Endodermal cell (in vitro differentiated cells): ENCODE measurements at regions not wholly inside any gene's neighbourhood (a gene's known extent, or its start where the extent isn't known, plus 50 kb on each side); places are given as distances from the start of the nearest gene placed in this dataset.
"Not testable (repeated sequence)": the region's sequence is repeated elsewhere in the genome, so short reads cannot be mapped to it uniquely, and the experiment has no call there.

Source experiments
- DNase-seq: peaks from one replicate; pipeline ENCODE4 v3.0.0-alpha.2; 2017
- H3K27ac ChIP-seq: 2 replicates; pipeline ENCODE4 v1.5.1; 2013; ENCODE audit warnings: mild to moderate bottlenecking, low read depth, low read length, moderate library complexity
- H3K27me3 ChIP-seq: 2 replicates; pipeline ENCODE4 v1.6.1; 2013; ENCODE audit warnings: mild to moderate bottlenecking, low read length, moderate library complexity; ENCODE audit not compliant: insufficient read depth, control insufficient read depth, poor library complexity, severe bottlenecking
- H3K36me3 ChIP-seq: 2 replicates; pipeline ENCODE4 v1.7.0; 2013; ENCODE audit warnings: mild to moderate bottlenecking, low read length, moderate library complexity; ENCODE audit not compliant: control insufficient read depth, insufficient read depth
- H3K4me1 ChIP-seq: one replicate; pipeline ENCODE4 v1.7.0; 2013; ENCODE audit warnings: low read length; ENCODE audit not compliant: control insufficient read depth, insufficient read depth
- H3K4me3 ChIP-seq: 2 replicates; pipeline ENCODE4 v1.5.1; 2013; ENCODE audit warnings: mild to moderate bottlenecking, low read length, moderate library complexity
- H3K9ac ChIP-seq: 2 replicates; pipeline ENCODE4 v1.6.1; 2013; ENCODE audit warnings: mild to moderate bottlenecking, low read length, moderate library complexity; ENCODE audit not compliant: poor library complexity, severe bottlenecking; ENCODE audit errors: extremely low read depth
- H3K9me3 ChIP-seq: 2 replicates; pipeline ENCODE4 v1.6.1; 2013; ENCODE audit warnings: mild to moderate bottlenecking, low read length, moderate library complexity; ENCODE audit not compliant: control insufficient read depth
- H3K27ac Mint-ChIP-seq: 2 replicates; pipeline ENCODE4 v1.8.0; 2020; ENCODE audit warnings: mixed read lengths
- H3K27me3 Mint-ChIP-seq: 2 replicates; pipeline ENCODE4 v1.8.0; 2021; ENCODE audit warnings: mild to moderate bottlenecking, mixed read lengths; ENCODE audit not compliant: insufficient read depth
- H3K36me3 Mint-ChIP-seq: 2 replicates; pipeline ENCODE4 v1.8.0; 2020; ENCODE audit warnings: low read depth, mixed read lengths
- H3K4me1 Mint-ChIP-seq: 2 replicates; pipeline ENCODE4 v1.8.0; 2020; ENCODE audit warnings: mixed read lengths
- H3K4me3 Mint-ChIP-seq: 2 replicates; pipeline ENCODE4 v1.8.0; 2020; ENCODE audit warnings: mild to moderate bottlenecking, moderate library complexity, mixed read lengths
- H3K9me3 Mint-ChIP-seq: 2 replicates; pipeline ENCODE4 v1.8.0; 2020; ENCODE audit warnings: mild to moderate bottlenecking, mixed read lengths
- CTCF ChIP-seq: fragments of 200-600 bp; sonication (generic); conservative IDR thresholded peaks from 2 replicates; pipeline ENCODE4 v1.5.0; 2021; ENCODE audit warnings: antibody characterized with exemption, mild to moderate bottlenecking
- WGBS, 2 experiments: methylation state at CpG; one replicate each; pipeline versions ENCODE4 v1.1.5 to v1.1.7; 2013; ENCODE audit warnings: missing lambda C conversion rate in 2 of 2, mixed read lengths in 1 of 2; ENCODE audit not compliant: insufficient coverage in 1 of 2, insufficient read length in 1 of 2; 5-methylcytosine and 5-hydroxymethylcytosine counted together

GRCh38 chr1:224042557-224043118 lies 71.3 kb upstream of the FBXO28 start:
- peaks cover 1% of the 10 kb centered on the region for H3K9me3 Mint-ChIP-seq
- no peak for DNase-seq
- 79 to 100% methylated on average over 1 to 3 of the region's 4 CpGs for WGBS, 2 experiments
- H3K9me3 ChIP-seq, result no peaks in the 10 kb centered on the region
- no peak overlapping the region for H3K27ac ChIP-seq
- no peaks in the 10 kb centered on the region for H3K36me3 ChIP-seq
- H3K27ac Mint-ChIP-seq, result no peak overlapping the region
- no peak overlapping the region for H3K4me3 ChIP-seq
- peaks cover 1% of the 10 kb centered on the region for H3K27me3 Mint-ChIP-seq
- no peaks in the 10 kb centered on the region for H3K4me1 Mint-ChIP-seq
- TF ChIP-seq CTCF, result no peak
- H3K27me3 ChIP-seq, result no peaks in the 10 kb centered on the region
- no peaks in the 10 kb centered on the region for H3K36me3 Mint-ChIP-seq
- H3K4me3 Mint-ChIP-seq, result no peak overlapping the region
- H3K4me1 ChIP-seq, result no peaks in the 10 kb centered on the region
- H3K9ac ChIP-seq, result no peak overlapping the region

GRCh38 chr1:224041032-224041431 lies 72.9 kb upstream of the FBXO28 start:
- Mint-ChIP-seq H3K27me3 (peaks cover 1% of the 10 kb centered on the region), H3K9me3 (no peaks in the 10 kb centered on the region), H3K27ac (no peak overlapping the region), H3K4me3 (no peak overlapping the region), H3K36me3 (no peaks in the 10 kb centered on the region), H3K4me1 (no peaks in the 10 kb centered on the region)
- H3K9me3 ChIP-seq, result no peaks in the 10 kb centered on the region
- no peak overlapping the region for H3K9ac ChIP-seq
- no peak overlapping the region for H3K27ac ChIP-seq
- H3K4me1 ChIP-seq, result no peaks in the 10 kb centered on the region
- no peak overlapping the region for H3K4me3 ChIP-seq
- WGBS, 2 experiments, result 69 to 81% methylated on average over 2 of the region's 3 CpGs
- H3K27me3 ChIP-seq, result no peaks in the 10 kb centered on the region
- no peaks in the 10 kb centered on the region for H3K36me3 ChIP-seq
- TF ChIP-seq CTCF, result no peak
- DNase-seq, result no peak

- H3K27ac ChIP-seq, H3K36me3 ChIP-seq, H3K27me3 Mint-ChIP-seq, H3K4me1 Mint-ChIP-seq, H3K4me3 ChIP-seq, H3K27ac Mint-ChIP-seq, H3K4me1 ChIP-seq, H3K9ac ChIP-seq, DNase-seq, H3K4me3 Mint-ChIP-seq, H3K27me3 ChIP-seq, H3K36me3 Mint-ChIP-seq, H3K9me3 ChIP-seq, H3K9me3 Mint-ChIP-seq: not testable (repeated sequence)
Observed at GRCh38 chr1:224040423-224040822, 73.5 kb upstream of the FBXO28 start.

- H3K4me3 ChIP-seq, H3K36me3 ChIP-seq, H3K27me3 Mint-ChIP-seq: not testable (repeated sequence)
Observed at GRCh38 chr1:224040006-224040405, 73.9 kb upstream of the FBXO28 start.

GRCh38 chr1:224038832-224039231 lies 75.1 kb upstream of the FBXO28 start:
- H3K4me3 ChIP-seq, H3K9me3 Mint-ChIP-seq, H3K27me3 ChIP-seq, H3K27me3 Mint-ChIP-seq, H3K36me3 Mint-ChIP-seq, H3K27ac ChIP-seq, H3K4me1 Mint-ChIP-seq, H3K4me3 Mint-ChIP-seq, H3K9me3 ChIP-seq, H3K9ac ChIP-seq, H3K36me3 ChIP-seq, DNase-seq, H3K4me1 ChIP-seq, H3K27ac Mint-ChIP-seq: not testable (repeated sequence)
- WGBS, 2 experiments, result 78% methylated on average over 2 of the region's 2 CpGs; no CpG with 5 or more reads in 1 of the 2 experiments

More at GRCh38 chr1:224040006-224040405, 73.9 kb upstream of the FBXO28 start:
- H3K27me3 ChIP-seq, H3K27ac ChIP-seq, H3K36me3 Mint-ChIP-seq, H3K4me1 Mint-ChIP-seq, H3K9me3 ChIP-seq, DNase-seq, H3K4me1 ChIP-seq, H3K4me3 Mint-ChIP-seq, H3K9me3 Mint-ChIP-seq, H3K27ac Mint-ChIP-seq, H3K9ac ChIP-seq: not testable (repeated sequence)
- 79 to 86% methylated on average over 1 to 6 of the region's 6 CpGs for WGBS, 2 experiments

- not testable (repeated sequence) for H3K27ac Mint-ChIP-seq, H3K9me3 ChIP-seq, H3K4me3 ChIP-seq, H3K4me1 Mint-ChIP-seq, H3K36me3 ChIP-seq, H3K4me3 Mint-ChIP-seq, DNase-seq, H3K9me3 Mint-ChIP-seq, H3K27me3 Mint-ChIP-seq, H3K27ac ChIP-seq, H3K4me1 ChIP-seq, H3K36me3 Mint-ChIP-seq, H3K9ac ChIP-seq, H3K27me3 ChIP-seq
- 83 to 96% methylated on average over 1 of the region's 3 CpGs for WGBS, 2 experiments
Observed at GRCh38 chr1:224037362-224037761, 76.5 kb upstream of the FBXO28 start.
